HEK293T (cell line): ENCODE measurements at regions not wholly inside any gene's neighbourhood (a gene's known extent, or its start where the extent isn't known, plus 50 kb on each side); places are given as distances from the start of the nearest gene placed in this dataset.

Experiments used
- CTCF ChIA-PET: fragments of 350-600 bp; formaldehyde crosslinking; extraction: SDS; loops from one replicate; lab custom pipeline; 2021; ENCODE audit warnings: antibody characterized with exemption, inconsistent platforms; lab: Yijun Ruan, JAX
- POLR2A ChIA-PET: fragments of 350-600 bp; formaldehyde crosslinking; extraction: SDS; loops from one replicate; lab custom pipeline; 2020; ENCODE audit warnings: antibody characterized with exemption, inconsistent platforms; lab: Yijun Ruan, JAX
- DNase-seq: peaks from one replicate; pipeline ENCODE4 v3.0.0; 2012; ENCODE audit warnings: mixed read lengths; ENCODE audit errors: extremely low spot score
- ARNT ChIP-seq: fragments of 450-650 bp; IDR thresholded peaks from 2 replicates; pipeline ENCODE4 v1.6.1; 2017; ENCODE audit warnings: mild to moderate bottlenecking
- BHLHE40 ChIP-seq: fragments of 450-650 bp; IDR thresholded peaks from 2 replicates; pipeline ENCODE4 v1.6.1; 2016; ENCODE audit warnings: mild to moderate bottlenecking, moderate library complexity, borderline replicate concordance
- CTBP1 ChIP-seq: fragments of 450-650 bp; IDR thresholded peaks from 2 replicates; pipeline ENCODE4 v1.6.1; 2016; ENCODE audit warnings: borderline replicate concordance
- ELF4 ChIP-seq: fragments of 450-650 bp; IDR thresholded peaks from 2 replicates; pipeline ENCODE4 v1.6.1; 2017; ENCODE audit warnings: antibody characterized with exemption
- FOXA1 ChIP-seq: fragments of 450-650 bp; IDR thresholded peaks from 2 replicates; pipeline ENCODE4 v1.6.1; 2016; ENCODE audit warnings: mild to moderate bottlenecking
- FOXK2 ChIP-seq: fragments of 450-650 bp; IDR thresholded peaks from 2 replicates; pipeline ENCODE4 v1.6.1; 2016; ENCODE audit warnings: mild to moderate bottlenecking
- FOXM1 ChIP-seq: fragments of 450-650 bp; IDR thresholded peaks from 2 replicates; pipeline ENCODE4 v1.6.1; 2017; ENCODE audit warnings: mild to moderate bottlenecking, borderline replicate concordance
- HDGF ChIP-seq: fragments of 450-650 bp; IDR thresholded peaks from 2 replicates; pipeline ENCODE4 v1.6.1; 2017; ENCODE audit warnings: antibody characterized with exemption, borderline replicate concordance
- L3MBTL2 ChIP-seq: fragments of 450-650 bp; conservative IDR thresholded peaks from 2 replicates; pipeline ENCODE4 v1.6.1; 2016; ENCODE audit warnings: mild to moderate bottlenecking
- LEF1 ChIP-seq: fragments of 450-650 bp; IDR thresholded peaks from 2 replicates; pipeline ENCODE4 v1.6.1; 2017; ENCODE audit warnings: mild to moderate bottlenecking, borderline replicate concordance
- NFRKB ChIP-seq: fragments of 450-650 bp; IDR thresholded peaks from 2 replicates; pipeline ENCODE4 v1.6.1; 2016; ENCODE audit warnings: mild to moderate bottlenecking, moderate library complexity
- PKNOX1 ChIP-seq: fragments of 450-650 bp; IDR thresholded peaks from 2 replicates; pipeline ENCODE4 v1.6.1; 2016
- SP1 ChIP-seq: fragments of 450-650 bp; IDR thresholded peaks from 2 replicates; pipeline ENCODE4 v1.6.1; 2017
- SUZ12 ChIP-seq: fragments of 450-650 bp; IDR thresholded peaks from 2 replicates; pipeline ENCODE4 v1.6.1; 2016; ENCODE audit warnings: mild to moderate bottlenecking
- TARDBP ChIP-seq: fragments of 450-650 bp; IDR thresholded peaks from 2 replicates; pipeline ENCODE4 v1.6.1; 2016
- ZNF384 ChIP-seq: fragments of 450-650 bp; IDR thresholded peaks from 2 replicates; pipeline ENCODE4 v1.6.1; 2016

GRCh38 chr13:74461011-74461410, 326.8 kb upstream of the KLF12 start:
- POLR2A ChIA-PET: no interaction called here
- TF ChIP-seq BHLHE40 (no peak), NFRKB (no peak), SP1 (no peak), TARDBP (no peak)
- no peak for DNase-seq
- CTCF ChIA-PET: no interaction called here

- POLR2A ChIA-PET: no interaction called here
- no peak for DNase-seq
- CTCF ChIA-PET: no interaction called here
- TF ChIP-seq ARNT (no peak), BHLHE40 (no peak), PKNOX1 (no peak), LEF1 (no peak), FOXM1 (no peak), ZNF384 (no peak), HDGF (no peak), FOXK2 (no peak), SUZ12 (no peak), SP1 (no peak), CTBP1 (no peak), L3MBTL2 (no peak), ELF4 (no peak), FOXA1 (no peak), TARDBP (no peak), NFRKB (no peak)
Observed at GRCh38 chr13:74452881-74453280, 318.7 kb upstream of the KLF12 start.

GRCh38 chr13:74452176-74452575, 318.0 kb upstream of the KLF12 start:
- DNase-seq: no peak
- ChIA-PET POLR2A (no interaction called here), CTCF (no interaction called here)
- no peak for TF ChIP-seq HDGF
- no peak for TF ChIP-seq TARDBP
- TF ChIP-seq ZNF384: no peak
- no peak for TF ChIP-seq L3MBTL2
- TF ChIP-seq LEF1: no peak
- no peak for TF ChIP-seq CTBP1
- no peak for TF ChIP-seq ELF4
- no peak for TF ChIP-seq NFRKB
- TF ChIP-seq BHLHE40: no peak
- no peak for TF ChIP-seq FOXK2
- no peak for TF ChIP-seq FOXM1

GRCh38 chr13:74450964-74451363, 316.8 kb upstream of the KLF12 start:
- DNase-seq: no peak
- no peak for TF ChIP-seq CTBP1
- no peak for TF ChIP-seq ELF4
- no peak for TF ChIP-seq PKNOX1
- TF ChIP-seq FOXK2: no peak
- TF ChIP-seq HDGF: no peak
- no peak for TF ChIP-seq FOXM1
- no peak for TF ChIP-seq ZNF384
- no peak for TF ChIP-seq TARDBP
- TF ChIP-seq FOXA1: no peak
- TF ChIP-seq L3MBTL2: no peak
- TF ChIP-seq BHLHE40: no peak
- no peak for TF ChIP-seq LEF1
- TF ChIP-seq ARNT: no peak
- no peak for TF ChIP-seq SP1
- no peak for TF ChIP-seq SUZ12
- no peak for TF ChIP-seq NFRKB
- ChIA-PET POLR2A (no interaction called here), CTCF (no interaction called here)

GRCh38 chr13:74450525-74450845, 316.3 kb upstream of the KLF12 start:
- ChIA-PET CTCF (interaction anchor here (0.7 kb wide), 1 partner anchor 96 kb away, joined by 3 read pairs; no protein-coding TSS in a partner anchor), POLR2A (no interaction called here)
- TF ChIP-seq FOXA1: no peak
- no peak for TF ChIP-seq TARDBP
- no peak for TF ChIP-seq LEF1
- no peak for TF ChIP-seq ELF4
- TF ChIP-seq L3MBTL2: no peak
- no peak for TF ChIP-seq FOXM1
- TF ChIP-seq SP1: no peak
- no peak for TF ChIP-seq HDGF
- no peak for TF ChIP-seq ZNF384
- no peak for TF ChIP-seq PKNOX1
- no peak for TF ChIP-seq NFRKB
- TF ChIP-seq FOXK2: no peak

GRCh38 chr13:74449811-74450524, 315.8 kb upstream of the KLF12 start:
- POLR2A ChIA-PET: no interaction called here
- CTCF ChIA-PET: interaction anchor here (0.6 to 0.7 kb wide), 2 partner anchors 96 to 370 kb away, joined by 3 to 4 read pairs; no protein-coding TSS in a partner anchor

More at GRCh38 chr13:74450525-74450845, 316.3 kb upstream of the KLF12 start:
- DNase-seq: no peak

More at GRCh38 chr13:74449811-74450524, 315.8 kb upstream of the KLF12 start:
- TF ChIP-seq CTBP1 (no peak), LEF1 (no peak), FOXM1 (no peak), NFRKB (no peak), ZNF384 (no peak), ELF4 (no peak), SUZ12 (no peak), L3MBTL2 (no peak), TARDBP (no peak), BHLHE40 (no peak), FOXA1 (no peak), ARNT (no peak), HDGF (no peak), SP1 (no peak), PKNOX1 (no peak), FOXK2 (no peak)
- DNase-seq: no peak
